H1 (cell line): ENCODE measurements at regions not wholly inside any gene's neighbourhood (a gene's known extent, or its start where the extent isn't known, plus 50 kb on each side); places are given as distances from the start of the nearest gene placed in this dataset.

ENCODE experiments used
- EGR1 ChIP-seq: IDR thresholded peaks from 2 replicates; pipeline ENCODE4 v1.6.1; 2011; ENCODE audit warnings: low read depth, low read length, borderline replicate concordance
- RFX5 ChIP-seq: IDR thresholded peaks from 2 replicates; pipeline ENCODE4 v1.6.1; 2011; ENCODE audit warnings: low read depth, low read length, improper control_type of control experiment, borderline replicate concordance
- SP4 ChIP-seq: IDR thresholded peaks from 2 replicates; pipeline ENCODE4 v1.6.1; 2012; ENCODE audit warnings: low read length, inconsistent platforms
- TF ChIP-seq, protein P1 (sequence below): IDR thresholded peaks from 2 replicates; pipeline ENCODE4 v1.6.1; 2011; ENCODE audit warnings: low read depth, mild to moderate bottlenecking, low read length; ENCODE audit not compliant: insufficient read depth
- TF ChIP-seq, protein P2 (sequence below): IDR thresholded peaks from 2 replicates; pipeline ENCODE4 v1.6.1; 2012; ENCODE audit warnings: inconsistent platforms
- TF ChIP-seq, protein P3 (sequence below): IDR thresholded peaks from 2 replicates; pipeline ENCODE4 v1.6.1; 2012; ENCODE audit warnings: inconsistent platforms

DNA sequence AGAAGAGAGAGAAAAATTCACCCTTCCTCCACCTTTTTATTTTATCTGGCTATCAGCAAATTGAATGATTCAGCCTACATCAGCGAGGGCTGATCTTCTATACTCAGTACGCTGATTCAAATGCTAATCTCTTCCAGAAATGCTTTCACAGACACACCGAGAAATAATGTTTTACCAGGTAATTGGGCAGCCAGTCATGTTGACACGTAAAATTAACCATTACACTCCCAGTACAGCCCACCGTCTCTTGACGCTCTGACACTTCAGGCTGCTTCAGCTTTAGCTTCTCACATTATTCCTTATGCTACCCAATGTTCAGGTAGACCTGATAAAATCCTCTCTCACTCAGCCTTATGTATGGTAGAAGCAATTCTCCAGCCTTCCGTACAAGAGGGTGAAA lies 835.2 kb upstream of the PCDH10 start (continued):
- TF ChIP-seq, protein P1, sequence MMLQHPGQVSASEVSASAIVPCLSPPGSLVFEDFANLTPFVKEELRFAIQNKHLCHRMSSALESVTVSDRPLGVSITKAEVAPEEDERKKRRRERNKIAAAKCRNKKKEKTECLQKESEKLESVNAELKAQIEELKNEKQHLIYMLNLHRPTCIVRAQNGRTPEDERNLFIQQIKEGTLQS: no peak
- no peak for TF ChIP-seq SP4
- TF ChIP-seq EGR1: no peak
- TF ChIP-seq, protein P2, sequence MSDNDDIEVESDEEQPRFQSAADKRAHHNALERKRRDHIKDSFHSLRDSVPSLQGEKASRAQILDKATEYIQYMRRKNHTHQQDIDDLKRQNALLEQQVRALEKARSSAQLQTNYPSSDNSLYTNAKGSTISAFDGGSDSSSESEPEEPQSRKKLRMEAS: no peak
- TF ChIP-seq, protein P3, sequence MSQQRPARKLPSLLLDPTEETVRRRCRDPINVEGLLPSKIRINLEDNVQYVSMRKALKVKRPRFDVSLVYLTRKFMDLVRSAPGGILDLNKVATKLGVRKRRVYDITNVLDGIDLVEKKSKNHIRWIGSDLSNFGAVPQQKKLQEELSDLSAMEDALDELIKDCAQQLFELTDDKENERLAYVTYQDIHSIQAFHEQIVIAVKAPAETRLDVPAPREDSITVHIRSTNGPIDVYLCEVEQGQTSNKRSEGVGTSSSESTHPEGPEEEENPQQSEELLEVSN: no peak
- TF ChIP-seq RFX5: no peak
